ENCODE measurements at regions not wholly inside any gene's neighbourhood (a gene's known extent, or its start where the extent isn't known, plus 50 kb on each side); places are given as distances from the start of the nearest gene placed in this dataset.

- TF ChIP-seq REST (IDR thresholded peaks at IDR 0.05) = no peak
- TF ChIP-seq CTCF (IDR thresholded peaks at IDR 0.05; ENCODE audit: low read depth, low read length, missing input control) = no peak
- TF ChIP-seq JUND (IDR thresholded peaks at IDR 0.05) = no peak
- TF ChIP-seq ATF3 (IDR thresholded peaks at IDR 0.05) = no peak
- no peak for TF ChIP-seq NR2F2 (IDR thresholded peaks at IDR 0.05)
- no peak for TF ChIP-seq GABPA (IDR thresholded peaks at IDR 0.05 in 1 of 2, conservative IDR thresholded peaks at IDR 0.05 in 1 of 2)
- no peak for TF ChIP-seq TAF1 (conservative IDR thresholded peaks at IDR 0.05)
Observed at GRCh38 chr17:34711646-34712045, 132.3 kb downstream of the TMEM132E start.
